HG03095 (cell line): ENCODE measurements at regions not wholly inside any gene's neighbourhood (a gene's known extent, or its start where the extent isn't known, plus 50 kb on each side); places are given as distances from the start of the nearest gene placed in this dataset.

ENCODE experiments used
- ATAC-seq: cut with Tn5 transposase; IDR thresholded peaks from one replicate; pipeline ENCODE4 v1.9.1; 2021; ENCODE audit warnings: moderate library complexity; ENCODE audit not compliant: unreplicated experiment

DNA sequence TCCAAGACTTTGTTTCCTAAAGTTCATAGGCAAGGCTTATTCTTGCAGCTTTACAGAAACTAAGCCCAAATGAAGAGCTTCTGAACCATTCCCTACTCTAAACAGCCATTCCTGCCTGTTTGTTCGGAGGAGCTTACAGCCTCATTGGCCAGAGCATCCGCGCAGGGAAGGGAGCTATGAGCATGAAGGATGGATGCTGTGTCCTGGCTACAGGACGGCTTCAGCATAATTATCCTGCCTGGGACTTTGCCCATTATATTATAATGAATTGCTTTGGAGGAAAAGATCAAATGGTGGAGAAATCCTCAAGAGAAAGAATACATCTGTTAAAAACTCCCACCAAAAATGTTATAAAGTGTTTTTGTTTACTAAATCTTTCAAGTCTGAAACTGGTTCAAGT lies 378.2 kb upstream of the BTBD3 start:
- no peak for ATAC-seq

DNA sequence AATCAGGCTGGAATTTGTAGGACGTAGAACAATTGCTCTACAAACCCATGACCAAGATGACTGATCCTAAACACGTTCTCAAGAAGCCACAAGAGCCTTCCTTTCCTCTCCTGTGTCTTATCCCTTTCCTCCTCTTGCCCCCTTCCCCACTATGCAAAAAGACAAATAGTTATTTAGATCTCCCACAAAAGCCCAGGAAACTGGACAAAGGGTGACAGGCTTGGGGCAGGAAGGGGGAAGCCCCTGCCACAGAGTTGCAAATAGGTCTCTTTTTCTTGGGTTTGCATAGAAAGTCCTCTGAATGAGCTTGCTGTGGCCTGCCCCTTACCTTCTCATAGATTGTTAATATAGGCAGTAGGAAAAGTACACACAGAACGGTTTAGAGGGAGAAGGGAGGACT lies 377.1 kb upstream of the BTBD3 start:
- ATAC-seq, result no peak

DNA sequence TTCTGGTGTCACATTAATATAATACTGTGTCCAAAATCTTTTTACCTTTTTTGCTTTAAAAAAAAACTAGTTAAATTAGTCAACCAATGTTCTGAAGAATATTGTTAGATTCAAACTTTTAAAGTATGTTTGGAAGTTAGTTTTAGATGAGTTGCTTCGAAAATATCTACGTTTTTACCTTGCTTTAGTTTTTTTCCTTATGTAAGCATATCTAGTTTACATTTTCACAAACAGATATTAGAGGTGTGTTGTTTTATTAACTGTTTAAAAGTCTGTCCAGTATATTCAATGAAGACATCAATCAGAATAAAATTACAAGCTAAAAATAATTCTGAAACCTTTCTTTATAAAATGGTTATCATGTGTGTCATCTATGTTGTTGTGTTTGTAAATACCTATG lies 375.0 kb upstream of the BTBD3 start:
- no peak for ATAC-seq

DNA sequence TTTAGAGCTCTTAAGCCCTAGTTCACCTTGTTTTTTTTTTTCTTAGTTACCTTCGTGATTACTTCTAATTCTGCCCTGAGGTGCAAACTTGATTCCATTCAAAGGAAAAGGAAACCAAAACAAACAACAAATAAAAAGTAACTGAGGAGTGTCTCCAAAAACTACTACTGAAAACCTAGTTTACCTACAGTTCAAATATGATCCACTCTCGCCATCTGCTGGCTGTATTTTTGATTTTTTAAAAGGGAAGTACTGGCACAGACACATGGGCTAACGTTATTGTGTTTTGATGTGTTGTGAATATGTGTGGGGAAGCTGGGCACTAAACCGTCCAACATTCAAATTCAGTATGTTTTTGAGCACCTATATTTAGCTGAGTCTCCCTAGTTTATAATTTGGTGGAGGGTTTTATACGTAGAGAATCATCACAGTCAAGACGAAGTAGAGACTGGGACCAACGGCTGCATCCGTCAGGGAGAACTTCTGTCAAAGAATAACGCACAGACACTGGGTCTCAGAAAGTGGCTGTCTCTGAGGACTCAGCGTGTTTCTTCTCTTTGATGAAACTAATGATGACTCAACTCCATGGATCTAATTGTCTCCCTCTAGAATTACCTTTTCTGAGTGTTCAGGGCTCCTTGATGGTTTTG lies 373.5 kb upstream of the BTBD3 start:
- ATAC-seq, result no peak

DNA sequence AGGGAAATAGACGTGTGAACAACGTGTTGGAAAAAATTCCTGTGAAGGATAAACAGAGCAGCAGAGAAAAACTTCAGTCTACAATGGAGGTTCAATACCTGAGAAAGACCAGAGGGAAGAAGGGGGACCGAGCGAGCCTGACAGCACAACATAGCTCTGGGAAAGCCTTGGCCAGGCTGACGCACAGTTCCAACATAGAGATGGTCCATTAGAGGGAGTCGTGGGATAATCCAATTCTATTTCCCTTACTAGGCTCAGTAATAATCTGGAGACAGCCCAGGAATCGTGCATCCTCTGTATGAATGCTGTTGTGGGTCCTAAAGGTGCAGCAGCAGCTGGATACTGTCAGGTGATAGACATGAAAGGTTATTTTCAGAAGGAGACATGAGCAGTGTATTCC lies 370.8 kb upstream of the BTBD3 start:
- no peak for ATAC-seq

DNA sequence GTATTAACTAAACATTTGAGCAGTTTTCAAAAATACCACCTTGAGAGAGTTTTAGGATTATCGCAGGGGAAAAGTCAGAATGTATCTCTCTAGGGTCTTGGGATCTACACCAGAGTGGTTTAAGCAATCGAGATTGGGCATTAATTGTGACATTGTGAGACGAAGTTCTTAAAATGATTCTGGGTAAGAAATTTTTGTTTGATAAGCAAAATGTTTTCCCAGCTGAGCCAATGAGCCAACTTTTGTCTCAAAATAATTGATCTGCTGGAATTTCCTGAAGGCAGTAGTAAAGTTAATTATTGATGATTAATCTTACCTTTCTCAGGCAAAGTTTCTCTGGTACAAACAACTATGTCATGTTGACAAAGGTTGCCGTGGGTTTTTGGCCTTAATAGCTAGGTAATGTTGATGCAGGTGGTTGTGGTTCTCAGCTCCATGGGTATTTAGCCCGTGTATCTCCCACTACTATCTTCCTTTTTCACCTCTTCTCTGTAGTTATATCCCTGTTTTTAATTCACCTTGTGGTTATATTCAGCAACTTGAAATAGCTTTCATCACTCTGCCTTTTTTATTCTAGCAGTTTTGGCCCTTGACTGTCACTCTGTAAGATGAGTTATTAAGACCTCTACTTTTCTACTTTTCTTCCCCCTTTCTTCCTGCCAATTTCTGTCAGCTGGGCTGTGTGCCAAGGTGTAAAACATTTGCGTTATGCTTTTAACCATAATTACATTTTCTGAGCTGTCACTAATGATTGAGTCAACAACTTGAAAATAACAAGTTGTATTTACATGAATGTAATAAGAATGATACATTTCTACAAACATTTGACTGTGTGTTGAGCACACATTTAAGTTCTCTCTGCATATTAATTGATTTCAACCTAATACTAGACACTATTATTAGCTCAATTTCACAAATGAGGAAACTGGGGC lies 368.3 kb upstream of the BTBD3 start:
- no peak for ATAC-seq

DNA sequence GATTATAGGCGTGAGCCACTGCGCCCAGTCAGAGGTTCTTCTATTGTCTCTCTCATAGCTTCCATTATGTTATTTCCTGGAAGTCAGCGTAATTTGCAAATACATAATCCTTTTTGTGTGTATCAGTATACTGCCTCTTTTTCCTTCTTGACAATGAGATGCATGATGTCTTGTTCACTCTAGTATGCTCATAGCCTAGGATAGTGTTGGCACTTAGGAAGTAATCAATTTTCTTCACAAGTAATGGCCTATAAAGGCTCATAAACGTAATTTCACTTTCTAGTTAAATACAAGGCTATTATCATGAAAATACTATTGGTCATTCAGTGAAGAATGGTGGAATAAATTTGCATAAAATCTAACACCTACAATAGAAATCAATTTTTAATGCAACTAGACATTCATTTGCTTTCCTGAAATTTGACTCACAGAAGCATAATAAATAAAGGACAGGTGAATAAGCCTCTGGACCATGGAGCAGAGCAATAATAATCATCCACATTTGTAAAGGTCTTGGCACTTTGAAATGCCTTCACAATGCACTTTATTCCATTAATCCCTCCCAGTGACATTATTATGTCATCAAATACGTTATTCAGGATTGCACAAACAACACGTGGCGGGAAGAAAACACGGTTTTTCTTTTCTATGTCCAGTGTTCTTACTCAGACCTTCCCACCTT lies 366.9 kb upstream of the BTBD3 start:
- no peak for ATAC-seq

DNA sequence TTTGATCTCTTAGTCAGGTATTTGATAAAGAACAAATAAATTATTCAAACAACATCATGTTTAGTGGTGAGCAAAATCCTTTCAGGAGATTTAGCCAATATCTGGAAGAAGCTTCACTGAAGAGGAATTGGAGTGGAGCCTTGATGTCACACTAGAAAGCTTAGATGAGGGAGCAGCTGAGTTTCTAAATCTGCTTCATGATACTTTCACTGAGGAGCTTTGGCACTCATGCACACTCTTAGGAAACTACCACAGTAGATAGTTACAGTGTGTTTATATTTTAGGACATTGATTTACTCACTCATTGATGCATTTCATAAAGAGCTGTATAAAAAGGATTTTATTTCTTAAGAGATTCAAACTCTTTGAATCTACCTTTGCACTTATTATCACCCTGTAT lies 366.2 kb upstream of the BTBD3 start:
- no peak for ATAC-seq

DNA sequence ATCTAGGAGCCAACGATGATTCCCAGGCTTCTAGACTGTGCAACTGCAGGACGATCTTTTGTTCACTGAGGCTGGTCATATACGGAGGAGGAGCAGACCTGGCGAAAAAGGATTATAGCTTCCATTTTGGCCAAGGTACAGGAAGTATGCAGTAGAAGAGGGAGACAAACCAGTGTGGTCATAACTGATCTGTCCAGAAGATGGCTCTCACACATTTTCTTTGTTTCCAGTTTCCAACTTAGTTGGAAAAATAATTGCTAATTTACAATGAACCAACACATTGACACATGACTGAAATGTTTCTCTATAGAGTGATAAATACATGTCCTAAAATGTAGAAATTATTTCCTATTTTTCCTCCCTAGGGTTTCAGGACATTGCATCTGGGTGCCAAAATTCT lies 364.1 kb upstream of the BTBD3 start:
- ATAC-seq, result no peak

DNA sequence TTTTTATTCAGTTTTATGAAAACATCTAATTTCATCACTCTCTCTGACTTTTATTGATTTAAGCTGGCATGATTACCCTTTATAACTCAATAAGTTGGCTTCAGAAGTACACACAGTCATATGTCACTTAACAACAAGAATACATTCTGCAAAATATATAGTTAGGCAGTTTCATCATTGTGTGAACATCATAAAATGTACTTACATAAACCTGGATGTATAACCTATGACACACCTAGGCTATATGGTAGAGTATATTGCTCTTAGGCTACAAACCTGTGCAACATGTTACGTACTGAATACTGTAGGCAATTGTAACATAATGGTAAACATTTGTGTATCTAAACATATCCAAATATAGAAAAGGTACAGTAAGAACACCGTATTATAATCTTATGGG lies 362.2 kb upstream of the BTBD3 start:
- ATAC-seq, result no peak

DNA sequence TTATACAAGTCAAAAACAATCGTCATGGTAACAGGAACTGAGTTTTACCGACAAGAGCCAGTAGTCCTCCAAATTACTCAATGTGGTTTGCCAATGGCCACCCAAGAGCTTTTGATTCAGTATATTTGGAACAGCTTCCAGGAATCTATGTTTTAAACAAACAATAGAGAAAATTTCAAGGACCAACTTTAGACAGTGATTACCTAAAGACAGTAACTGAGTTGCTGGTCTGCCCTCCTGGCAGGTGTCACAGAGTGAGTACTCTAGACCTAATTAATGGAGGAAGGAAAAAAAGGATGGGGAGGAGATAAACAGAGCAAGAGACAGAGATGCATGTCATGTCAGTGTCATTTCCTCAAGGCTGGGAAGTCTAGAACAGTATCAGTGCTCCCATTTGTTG lies 361.3 kb upstream of the BTBD3 start:
- no peak for ATAC-seq

DNA sequence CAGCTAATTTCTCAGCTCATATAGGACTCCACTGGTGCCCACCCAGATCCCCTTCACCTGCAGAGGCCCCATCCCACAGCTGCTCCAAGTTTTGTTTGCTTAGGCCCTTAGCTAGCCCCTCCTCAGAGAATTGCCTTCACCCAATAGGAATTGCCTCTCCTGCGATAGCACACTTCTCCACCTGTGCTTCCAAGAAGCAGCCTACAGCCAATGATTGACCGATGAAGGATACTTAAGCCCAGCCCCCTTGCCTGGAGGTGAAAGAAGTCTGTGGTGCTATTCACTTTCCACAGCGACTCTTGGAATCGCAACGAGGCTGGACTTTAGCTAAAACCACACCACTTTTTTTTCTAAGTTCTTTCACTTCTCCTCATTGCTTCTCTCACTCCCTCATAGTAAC lies 353.2 kb upstream of the BTBD3 start:
- ATAC-seq, result no peak

DNA sequence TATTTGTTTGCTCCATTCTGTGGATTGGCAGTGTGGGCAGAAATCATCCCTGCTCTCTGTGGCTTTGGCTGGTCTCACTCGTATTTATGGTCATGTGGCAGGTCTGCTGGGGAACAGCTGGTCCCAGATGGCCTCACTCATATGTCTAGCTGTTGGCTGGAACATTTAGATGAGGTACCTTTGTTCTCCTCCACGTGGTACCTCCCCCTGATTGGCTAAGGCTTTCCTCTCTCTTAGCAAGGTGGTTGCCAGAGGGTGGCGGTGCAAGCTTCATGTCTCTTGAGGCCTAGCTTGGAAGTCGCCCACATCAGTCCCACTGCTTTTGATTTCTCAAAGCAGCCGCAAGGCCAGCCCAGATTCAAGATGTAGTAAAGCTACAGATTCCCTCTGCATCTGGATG lies 348.5 kb upstream of the BTBD3 start:
- ATAC-seq, result no peak

DNA sequence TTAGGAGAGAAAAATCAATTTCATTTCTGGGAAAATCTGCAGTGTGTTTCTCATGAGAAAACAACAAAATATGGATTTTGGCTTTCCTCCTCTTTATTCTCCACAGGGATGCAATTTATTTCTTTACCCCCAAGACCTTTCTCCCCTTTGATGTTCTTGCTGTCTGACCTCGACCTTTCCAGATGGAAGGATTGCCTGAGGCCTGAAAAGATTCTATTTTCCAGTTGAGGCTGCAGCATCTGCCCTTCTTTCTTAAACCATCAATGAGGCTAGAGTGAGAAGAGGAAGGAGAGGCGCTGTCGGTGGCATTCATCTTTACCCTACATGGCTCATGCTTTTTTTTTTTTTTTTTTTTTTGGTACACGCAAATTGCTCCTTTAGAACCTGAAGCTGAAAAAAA lies 344.2 kb upstream of the BTBD3 start:
- ATAC-seq, result no peak

DNA sequence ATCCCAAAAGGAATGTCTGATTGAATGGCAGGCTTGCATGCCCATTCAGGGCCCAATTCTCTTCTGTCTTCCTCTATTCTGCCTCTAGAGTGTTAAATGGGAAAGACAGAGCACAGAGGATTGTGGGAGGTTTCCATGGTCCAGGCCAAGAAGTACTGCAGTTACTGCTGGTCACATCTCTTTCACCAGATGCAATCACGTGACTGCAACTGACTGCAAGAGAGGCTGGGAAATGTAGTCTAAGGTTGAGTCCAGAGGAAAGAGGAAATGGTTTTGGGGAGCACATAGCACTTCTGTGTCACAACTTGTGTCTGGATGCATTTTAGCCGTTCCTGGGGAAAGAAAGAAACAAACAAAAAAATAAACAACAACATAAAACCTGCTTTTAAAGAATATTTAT lies 336.4 kb upstream of the BTBD3 start:
- ATAC-seq, result no peak

DNA sequence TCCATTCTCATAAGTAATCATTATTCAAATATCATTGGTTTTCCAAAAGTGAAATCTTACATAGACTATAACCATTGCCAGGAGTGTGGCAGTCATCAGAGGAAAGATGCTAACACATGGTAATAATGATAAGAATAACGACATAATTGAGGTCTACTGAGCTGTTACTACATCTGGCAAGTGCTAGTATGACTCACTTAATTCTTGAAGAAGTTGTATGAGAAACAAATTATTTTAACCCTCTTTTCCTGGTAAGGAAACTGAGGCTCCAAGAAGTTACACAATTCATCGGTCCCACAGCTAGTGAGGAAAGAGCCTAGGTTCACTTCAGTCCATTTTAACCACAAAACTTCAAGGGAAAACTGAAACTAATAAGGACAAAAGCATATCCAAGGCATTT lies 335.6 kb upstream of the BTBD3 start:
- no peak for ATAC-seq

DNA sequence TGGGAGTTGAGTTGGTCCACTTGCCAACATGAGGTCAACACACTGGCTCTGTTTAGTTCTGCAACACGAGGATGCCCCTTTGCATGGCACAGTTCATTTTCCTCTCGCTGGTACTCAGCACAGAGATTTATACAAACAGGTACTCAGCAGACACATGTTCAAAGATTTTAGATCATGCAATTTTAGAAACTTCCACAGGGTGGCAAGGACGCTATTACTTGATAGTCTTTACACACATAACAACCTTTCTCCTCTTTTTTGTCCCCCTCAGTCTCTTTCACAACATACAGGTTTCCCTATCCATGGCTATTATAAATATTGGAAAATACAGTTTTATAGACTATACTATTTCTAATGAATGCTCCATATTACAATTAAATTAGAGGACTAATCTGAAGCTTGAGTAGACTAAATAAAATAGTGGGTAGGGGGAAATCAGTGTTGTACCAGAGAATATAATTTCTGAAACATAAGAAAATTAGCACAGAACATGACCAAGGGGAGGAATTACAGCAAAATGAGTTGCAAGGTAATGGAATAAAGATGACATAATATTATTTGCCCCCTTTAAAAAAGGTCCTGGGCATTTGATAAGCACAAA lies 331.8 kb upstream of the BTBD3 start:
- ATAC-seq, result no peak

DNA sequence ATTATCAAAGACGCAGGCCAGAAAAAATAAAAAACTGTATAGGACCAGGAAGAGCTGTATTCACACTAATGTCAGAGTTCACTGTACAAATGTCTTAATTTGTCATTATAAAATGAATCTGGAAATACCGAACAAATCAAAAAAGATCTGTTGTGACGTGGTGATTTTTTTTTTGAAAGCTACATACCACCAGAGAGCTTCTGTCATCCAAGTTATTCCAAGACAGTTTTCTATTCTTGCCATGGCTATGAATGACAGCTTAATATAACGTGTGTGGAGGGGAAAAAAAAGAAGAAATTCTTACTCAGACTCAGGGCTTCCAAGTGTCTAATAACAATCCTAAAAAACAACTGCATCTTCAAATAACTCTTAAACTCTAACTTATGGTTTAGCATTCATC lies 328.8 kb upstream of the BTBD3 start:
- ATAC-seq, result no peak

DNA sequence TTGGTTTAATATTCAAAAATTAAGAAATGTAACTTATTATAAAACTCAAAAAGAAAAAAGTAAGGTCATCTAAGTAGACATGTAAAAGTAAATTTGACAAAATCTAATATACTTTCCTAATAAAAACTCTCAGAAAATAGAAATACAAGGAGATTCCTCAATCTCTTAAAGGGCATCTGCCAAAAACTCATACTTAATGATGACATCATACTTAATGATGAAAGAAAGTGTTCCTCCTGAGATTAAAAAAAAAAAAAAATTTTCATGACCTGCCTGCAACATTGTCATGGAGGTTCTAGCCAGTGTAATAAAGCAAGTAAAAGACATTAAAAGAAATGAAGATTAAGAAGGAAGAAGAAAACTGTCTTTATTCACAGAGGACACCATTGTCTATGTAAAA lies 325.7 kb upstream of the BTBD3 start:
- ATAC-seq, result no peak

DNA sequence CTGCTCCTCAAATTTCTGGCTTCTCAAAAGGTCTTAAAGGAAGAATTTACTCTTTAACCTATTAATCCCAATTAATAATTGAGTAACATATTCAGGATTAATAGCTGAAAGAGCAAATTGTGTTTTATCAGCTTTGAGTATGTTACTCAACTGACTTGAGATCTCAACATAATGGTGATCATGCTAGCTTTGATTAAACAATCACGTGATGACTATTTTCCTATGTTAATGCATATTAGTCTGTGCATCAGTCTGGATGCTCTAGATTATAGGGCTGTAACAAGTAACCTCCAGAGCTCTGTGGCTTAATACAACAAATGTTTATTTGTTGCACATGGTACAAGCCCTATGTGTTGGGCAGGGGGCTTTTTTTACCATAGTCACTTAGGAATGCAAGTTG lies 313.4 kb upstream of the BTBD3 start:
- no peak for ATAC-seq

DNA sequence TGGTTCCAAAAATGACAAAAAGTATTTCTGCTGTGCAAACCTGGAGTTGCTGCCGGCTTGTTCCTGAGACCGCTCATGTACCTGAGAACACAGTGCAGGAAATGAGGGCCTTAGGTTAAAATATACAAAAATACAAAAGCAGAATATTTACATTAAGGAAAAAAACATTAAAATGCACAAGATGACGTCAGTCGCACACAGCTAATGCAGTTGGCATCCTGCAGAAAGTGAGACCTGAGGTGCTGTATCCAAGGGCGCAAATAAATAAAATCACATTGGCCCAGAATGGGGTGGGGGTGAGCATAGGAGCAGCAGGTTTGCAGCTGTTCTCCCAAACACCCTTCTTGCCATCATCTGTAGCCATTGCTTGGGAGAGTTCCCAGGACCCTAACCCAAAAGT lies 310.6 kb upstream of the BTBD3 start:
- ATAC-seq, result no peak

DNA sequence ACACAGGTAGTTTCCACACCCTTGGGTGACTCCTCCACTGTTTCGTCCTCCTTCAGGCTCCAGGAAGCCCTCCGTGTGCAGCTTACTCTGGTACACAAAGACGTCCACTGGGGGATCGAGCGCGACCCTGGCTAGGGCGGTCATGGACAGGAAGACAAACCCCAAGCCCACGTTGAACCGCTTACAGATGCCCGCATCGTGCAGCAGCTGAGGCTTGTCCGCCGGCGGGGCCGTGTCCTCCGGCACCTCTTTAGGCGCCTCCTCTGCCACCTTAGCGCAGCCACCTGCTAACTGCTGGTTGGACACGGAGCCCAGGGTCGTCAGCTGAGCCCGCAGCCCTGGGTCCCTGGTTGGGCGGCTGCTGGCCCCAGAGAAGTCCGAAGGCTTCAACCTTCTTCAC lies 309.0 kb upstream of the BTBD3 start:
- ATAC-seq, result no peak
